PC-3 (cell line): ENCODE measurements at regions not wholly inside any gene's neighbourhood (a gene's known extent, or its start where the extent isn't known, plus 50 kb on each side); places are given as distances from the start of the nearest gene placed in this dataset.

ENCODE experiments used
- CTCF ChIP-seq: fragments of 300-600 bp; sonication (generic); conservative IDR thresholded peaks from 2 replicates; pipeline ENCODE4 v1.5.1; 2017; ENCODE audit warnings: antibody characterized with exemption, low read depth, mild to moderate bottlenecking, low read length
- EZH2 ChIP-seq: fragments of 300-600 bp; sonication (generic); IDR thresholded peaks from one replicate; pipeline ENCODE4 v1.6.1; 2017; ENCODE audit warnings: antibody characterized with exemption, mild to moderate bottlenecking, low read length; ENCODE audit not compliant: unreplicated experiment

- no peak for TF ChIP-seq CTCF
- no peak for TF ChIP-seq EZH2
These were observed 289.2 kb upstream of the KYNU start for GRCh38 chr2:142588269-142588668.
